C4-2B (cell line): ENCODE measurements at regions not wholly inside any gene's neighbourhood (a gene's known extent, or its start where the extent isn't known, plus 50 kb on each side); places are given as distances from the start of the nearest gene placed in this dataset.
"Not testable (repeated sequence)": the region's sequence is repeated elsewhere in the genome, so short reads cannot be mapped to it uniquely, and the experiment has no call there.

Source experiments
- H3K27ac ChIP-seq: fragments of 450-650 bp; 2 replicates; pipeline ENCODE4 v1.5.1; 2017
- ZFX ChIP-seq: fragments of 450-650 bp; IDR thresholded peaks from 2 replicates; pipeline ENCODE4 v1.6.1; 2017
- TF ChIP-seq, protein P1 (sequence below): fragments of 450-650 bp; conservative IDR thresholded peaks from 2 replicates; pipeline ENCODE4 v1.5.1; 2017; ENCODE audit warnings: mild to moderate bottlenecking

DNA sequence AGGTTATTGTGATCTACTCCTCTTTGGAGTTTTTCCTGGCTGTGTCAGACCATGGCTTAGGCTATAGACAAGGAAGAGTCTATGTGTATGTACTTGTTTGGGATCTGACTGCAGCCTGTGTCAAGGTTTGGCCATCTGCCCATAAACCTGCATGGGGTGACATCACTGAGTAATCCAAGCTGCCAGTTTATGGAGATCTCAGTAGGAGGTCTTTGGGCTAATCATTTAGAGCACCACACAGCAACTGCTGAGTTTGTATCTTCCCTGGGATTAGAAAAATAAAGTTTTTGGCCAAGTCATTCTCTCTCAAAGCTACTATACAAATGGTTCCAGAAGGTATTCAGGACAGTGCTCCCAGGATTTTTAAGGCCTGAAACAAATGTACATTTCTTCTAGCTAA is 65.5 kb upstream of the HSPB3 start:
- TF ChIP-seq, protein P1, sequence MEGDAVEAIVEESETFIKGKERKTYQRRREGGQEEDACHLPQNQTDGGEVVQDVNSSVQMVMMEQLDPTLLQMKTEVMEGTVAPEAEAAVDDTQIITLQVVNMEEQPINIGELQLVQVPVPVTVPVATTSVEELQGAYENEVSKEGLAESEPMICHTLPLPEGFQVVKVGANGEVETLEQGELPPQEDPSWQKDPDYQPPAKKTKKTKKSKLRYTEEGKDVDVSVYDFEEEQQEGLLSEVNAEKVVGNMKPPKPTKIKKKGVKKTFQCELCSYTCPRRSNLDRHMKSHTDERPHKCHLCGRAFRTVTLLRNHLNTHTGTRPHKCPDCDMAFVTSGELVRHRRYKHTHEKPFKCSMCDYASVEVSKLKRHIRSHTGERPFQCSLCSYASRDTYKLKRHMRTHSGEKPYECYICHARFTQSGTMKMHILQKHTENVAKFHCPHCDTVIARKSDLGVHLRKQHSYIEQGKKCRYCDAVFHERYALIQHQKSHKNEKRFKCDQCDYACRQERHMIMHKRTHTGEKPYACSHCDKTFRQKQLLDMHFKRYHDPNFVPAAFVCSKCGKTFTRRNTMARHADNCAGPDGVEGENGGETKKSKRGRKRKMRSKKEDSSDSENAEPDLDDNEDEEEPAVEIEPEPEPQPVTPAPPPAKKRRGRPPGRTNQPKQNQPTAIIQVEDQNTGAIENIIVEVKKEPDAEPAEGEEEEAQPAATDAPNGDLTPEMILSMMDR = no peak
- TF ChIP-seq ZFX = no peak
- no peak overlapping the region for H3K27ac ChIP-seq

DNA sequence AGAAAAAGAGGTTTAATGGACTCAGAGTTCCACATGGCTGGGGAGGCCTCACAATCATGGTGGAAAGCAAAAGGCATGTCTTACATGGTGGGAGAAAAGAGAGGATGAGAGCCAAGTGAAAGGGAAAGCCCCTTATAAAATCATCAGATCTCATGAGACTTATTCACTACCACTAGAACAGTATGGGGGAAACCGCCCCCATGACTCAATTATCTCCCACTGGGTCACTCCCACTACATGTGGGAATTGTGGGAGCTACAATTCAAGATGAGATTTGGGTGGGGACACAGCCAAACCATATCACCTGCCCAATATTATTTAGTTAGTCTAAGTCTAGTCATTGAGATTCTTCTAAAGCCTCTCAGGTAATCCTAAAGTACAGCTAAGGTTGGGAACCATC is 66.1 kb upstream of the HSPB3 start:
- H3K27ac ChIP-seq = not testable (repeated sequence)

- TF ChIP-seq, protein P1 = no peak
- TF ChIP-seq ZFX = no peak
- H3K27ac ChIP-seq = no peak overlapping the region
Measured at GRCh38 chr5:54388811-54389210, 66.7 kb upstream of the HSPB3 start.

- TF ChIP-seq, protein P1 = no peak
- no peak for TF ChIP-seq ZFX
- H3K27ac ChIP-seq = no peak overlapping the region
Measured at GRCh38 chr5:54388409-54388808, 67.1 kb upstream of the HSPB3 start.

DNA sequence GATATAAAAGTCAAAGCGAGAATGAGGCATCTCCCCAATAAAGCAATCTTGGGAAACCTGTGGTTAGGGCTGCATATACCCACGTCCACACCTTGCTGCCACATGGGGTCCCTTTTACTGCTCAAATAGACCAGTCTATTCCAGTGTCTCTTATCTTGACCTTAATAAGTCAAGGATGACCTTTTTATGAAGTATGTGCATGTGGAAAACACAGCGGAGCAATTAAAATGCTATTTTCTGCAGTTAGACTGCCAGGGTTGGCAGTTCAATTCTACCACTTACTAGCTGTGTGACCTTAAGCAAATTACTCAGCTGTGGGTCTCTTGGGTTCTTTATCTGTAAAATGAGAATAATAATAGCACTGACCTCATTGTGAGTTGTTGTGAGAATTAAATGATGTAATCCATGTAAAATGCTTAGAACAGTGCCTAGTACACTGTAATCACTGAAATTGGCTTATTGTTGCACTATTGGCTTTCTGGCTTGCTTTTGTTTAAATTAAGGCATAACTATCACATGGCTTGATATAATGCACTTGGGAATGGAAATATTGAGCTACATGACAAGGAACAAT is 67.8 kb upstream of the HSPB3 start:
- no peak overlapping the region for H3K27ac ChIP-seq
- no peak for TF ChIP-seq ZFX
- TF ChIP-seq, protein P1 = no peak

DNA sequence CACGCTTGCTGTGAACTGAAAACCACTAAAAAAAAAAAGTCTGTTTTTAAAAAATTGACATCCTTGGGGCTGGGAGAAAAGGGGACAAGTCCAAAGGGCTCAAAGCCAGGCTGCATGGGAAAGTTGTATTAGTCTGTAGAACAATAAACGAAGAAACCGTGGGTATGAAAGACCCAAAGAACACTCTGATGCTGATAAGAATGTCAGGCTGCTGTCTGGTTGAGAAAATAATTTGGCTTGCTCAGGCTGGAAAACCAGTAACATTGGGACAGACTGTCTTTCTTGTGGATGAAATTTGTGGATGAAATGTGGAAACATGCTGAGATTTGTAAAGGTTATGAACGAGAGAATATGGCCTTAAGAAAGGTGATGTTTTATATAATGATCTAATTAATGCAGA is 68.5 kb upstream of the HSPB3 start:
- H3K27ac ChIP-seq = no peak overlapping the region

DNA sequence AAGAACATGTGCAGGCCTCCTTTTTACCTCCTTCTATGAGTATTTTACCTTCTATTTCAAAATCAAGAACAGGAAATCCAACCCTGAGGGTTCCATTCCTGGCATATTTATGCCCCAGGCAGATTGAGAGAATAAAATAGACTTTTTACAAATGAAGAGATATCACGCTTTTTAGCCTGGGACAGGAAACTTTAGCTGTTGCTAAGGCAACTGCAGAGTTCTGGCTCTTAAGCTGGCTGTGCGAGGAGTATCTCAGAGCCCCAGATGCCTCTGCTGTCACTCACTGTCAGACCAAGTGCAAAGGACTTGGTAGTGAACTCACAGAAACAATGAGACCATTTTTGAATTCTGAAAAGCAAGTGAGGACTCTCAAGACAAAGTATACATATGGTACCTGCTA is 69.5 kb upstream of the HSPB3 start:
- no peak overlapping the region for H3K27ac ChIP-seq
- no peak for TF ChIP-seq ZFX
- TF ChIP-seq, protein P1 = no peak

More for the DNA sequence above, 68.5 kb upstream of the HSPB3 start:
- TF ChIP-seq, protein P1 = no peak
- no peak for TF ChIP-seq ZFX

DNA sequence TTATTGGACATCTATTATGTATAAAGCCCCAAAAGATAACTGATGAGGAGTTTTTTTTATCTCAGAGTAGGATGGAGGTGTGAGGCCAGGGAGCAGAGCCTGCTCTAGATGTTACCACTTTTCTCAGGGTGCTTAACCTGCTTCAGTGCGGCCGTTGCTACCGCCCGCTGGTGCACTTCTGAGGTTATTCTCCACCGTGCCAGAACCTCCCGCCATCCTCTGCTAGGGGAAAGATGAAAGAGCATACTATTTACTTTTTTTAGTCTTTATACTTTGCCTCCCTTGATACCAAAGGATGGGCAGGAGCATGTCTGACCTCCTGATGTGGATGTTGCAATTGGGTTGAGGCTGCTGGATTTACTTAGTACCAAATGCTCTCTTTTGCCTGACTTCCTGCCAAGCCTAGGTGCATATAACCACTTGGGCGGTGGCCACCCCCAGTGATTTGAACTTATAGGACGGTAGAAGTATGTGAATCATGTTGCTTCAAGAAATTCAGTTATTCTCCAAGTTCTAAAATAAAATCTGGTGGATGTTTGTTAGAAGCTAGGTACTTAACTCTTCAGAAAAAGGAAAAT is 71.1 kb upstream of the HSPB3 start:
- TF ChIP-seq, protein P1 = no peak
- no peak for TF ChIP-seq ZFX
- H3K27ac ChIP-seq = peak overlapping the region; percentile 44
